Activated CD8-positive, alpha-beta memory T cell treated with anti-CD3 and anti-CD28 coated beads, Interleukin-2, amount 50 U/mL, for 48 hours (primary cell): ENCODE measurements at regions not wholly inside any gene's neighbourhood (a gene's known extent, or its start where the extent isn't known, plus 50 kb on each side); places are given as distances from the start of the nearest gene placed in this dataset.
"Not testable (repeated sequence)": the region's sequence is repeated elsewhere in the genome, so short reads cannot be mapped to it uniquely, and the experiment has no call there.

Experiments used
- DNase-seq: peaks from one replicate; pipeline ENCODE4 v3.0.0-alpha.2; 2020

- DNase-seq = peak; percentile 48
Observed at GRCh38 chr1:234769986-234770795, 160.2 kb upstream of the IRF2BP2 start.

- DNase-seq = peak; percentile 51
Observed at GRCh38 chr1:234769284-234769985, 159.5 kb upstream of the IRF2BP2 start.

GRCh38 chr1:234768569-234769283, 158.7 kb upstream of the IRF2BP2 start:
- peak; percentile 75 for DNase-seq

- peak; percentile 57 for DNase-seq
Observed at GRCh38 chr1:234768171-234768568, 158.2 kb upstream of the IRF2BP2 start.

GRCh38 chr1:234765672-234766071, 155.7 kb upstream of the IRF2BP2 start:
- DNase-seq = peak; percentile 44

- no peak for DNase-seq
Observed at GRCh38 chr1:234765181-234765580, 155.2 kb upstream of the IRF2BP2 start.

GRCh38 chr1:234763910-234764309, 153.9 kb upstream of the IRF2BP2 start:
- no peak for DNase-seq

GRCh38 chr1:234763367-234763766, 153.4 kb upstream of the IRF2BP2 start:
- DNase-seq = no peak

- not testable (repeated sequence) for DNase-seq
Observed at GRCh38 chr1:234762127-234762526, 152.1 kb upstream of the IRF2BP2 start.

- DNase-seq = no peak
Observed at GRCh38 chr1:234760303-234760723, 150.3 kb upstream of the IRF2BP2 start.

GRCh38 chr1:234759888-234760287, 149.9 kb upstream of the IRF2BP2 start:
- DNase-seq = no peak

GRCh38 chr1:234758851-234759250, 148.9 kb upstream of the IRF2BP2 start:
- DNase-seq = no peak

- no peak for DNase-seq
Observed at GRCh38 chr1:234756857-234757256, 146.9 kb upstream of the IRF2BP2 start.

GRCh38 chr1:234756066-234756774, 146.2 kb upstream of the IRF2BP2 start:
- DNase-seq = no peak

GRCh38 chr1:234755449-234755863, 145.5 kb upstream of the IRF2BP2 start:
- no peak for DNase-seq

GRCh38 chr1:234753979-234754378, 144.0 kb upstream of the IRF2BP2 start:
- no peak for DNase-seq

GRCh38 chr1:234752927-234753326, 142.9 kb upstream of the IRF2BP2 start:
- DNase-seq = no peak

- no peak for DNase-seq
Observed at GRCh38 chr1:234751678-234752077, 141.7 kb upstream of the IRF2BP2 start.

GRCh38 chr1:234750922-234751627, 141.1 kb upstream of the IRF2BP2 start:
- no peak for DNase-seq

- no peak for DNase-seq
Observed at GRCh38 chr1:234748713-234749112, 138.7 kb upstream of the IRF2BP2 start.

GRCh38 chr1:234748066-234748465, 138.1 kb upstream of the IRF2BP2 start:
- no peak for DNase-seq

GRCh38 chr1:234746798-234747196, 136.8 kb upstream of the IRF2BP2 start:
- DNase-seq = no peak
